ENCODE measurements at regions not wholly inside any gene's neighbourhood (a gene's known extent, or its start where the extent isn't known, plus 50 kb on each side); places are given as distances from the start of the nearest gene placed in this dataset.

- Histone ChIP-seq H3K9ac (no peak overlapping the region), H4K20me1 (ENCODE audit: insufficient read depth) (no peaks in the 10 kb centered on the region), H3K4me3 (no peak overlapping the region), H3K79me2 (ENCODE audit: insufficient read depth) (no peaks in the 10 kb centered on the region), H3K27me3 (replicated peaks; ENCODE audit: insufficient read depth) (no peaks in the 10 kb centered on the region), H3K9me3 (ENCODE audit: low read depth) (no peaks in the 10 kb centered on the region), H3K9me2 (ENCODE audit: insufficient read depth) (no peaks in the 10 kb centered on the region), H3K4me2 (ENCODE audit: unreplicated experiment) (no peak overlapping the region), H2AFZ (no peak overlapping the region), H3K36me3 (ENCODE audit: low read depth) (no peaks in the 10 kb centered on the region), H3F3A (ENCODE audit: insufficient read depth) (no peaks in the 10 kb centered on the region), H3K27ac (no peak overlapping the region), H3K4me1 (ENCODE audit: insufficient read depth) (no peaks in the 10 kb centered on the region)
- no peak for DNase-seq
- in situ Hi-C loops (cut with MboI): no loop called here
- 33 to 42% methylated on average over 4 of the region's 4 CpGs for WGBS, 2 experiments (ENCODE audit: low coverage in 1 of 2, low lambda C conversion rate in 2 of 2, missing lambda C conversion rate in 2 of 2)
- no peak for TF ChIP-seq EZH2phosphoT487 (IDR thresholded peaks at IDR 0.05; ENCODE audit: insufficient read depth, low read depth)
- no peak for TF ChIP-seq EZH2 (IDR thresholded peaks at IDR 0.05; ENCODE audit: insufficient read depth, poor library complexity, severe bottlenecking)
Measured at GRCh38 chr11:25327656-25328055, 830.8 kb downstream of the LUZP2 start.

GRCh38 chr11:25339281-25339680, 842.4 kb downstream of the LUZP2 start:
- Histone ChIP-seq H3K9me2 (ENCODE audit: insufficient read depth) (no peaks in the 10 kb centered on the region), H2AFZ (no peak overlapping the region), H3K79me2 (ENCODE audit: insufficient read depth) (no peaks in the 10 kb centered on the region), H3F3A (ENCODE audit: insufficient read depth) (no peaks in the 10 kb centered on the region), H3K4me2 (ENCODE audit: unreplicated experiment) (no peak overlapping the region), H3K36me3 (ENCODE audit: low read depth) (no peaks in the 10 kb centered on the region), H3K27me3 (replicated peaks; ENCODE audit: insufficient read depth) (no peaks in the 10 kb centered on the region), H3K4me1 (ENCODE audit: insufficient read depth) (no peaks in the 10 kb centered on the region), H3K9ac (no peak overlapping the region), H4K20me1 (ENCODE audit: insufficient read depth) (no peaks in the 10 kb centered on the region), H3K4me3 (no peak overlapping the region), H3K27ac (no peak overlapping the region), H3K9me3 (ENCODE audit: low read depth) (no peaks in the 10 kb centered on the region)
- 55 to 59% methylated on average over 4 of the region's 4 CpGs for WGBS, 2 experiments (ENCODE audit: low coverage in 1 of 2, low lambda C conversion rate in 2 of 2, missing lambda C conversion rate in 2 of 2)
- no peak for DNase-seq
- TF ChIP-seq EZH2phosphoT487 (IDR thresholded peaks at IDR 0.05; ENCODE audit: insufficient read depth, low read depth): no peak
- no peak for TF ChIP-seq EZH2 (IDR thresholded peaks at IDR 0.05; ENCODE audit: insufficient read depth, poor library complexity, severe bottlenecking)
- in situ Hi-C loops (cut with MboI): no loop called here

GRCh38 chr11:25349537-25349936, 852.7 kb downstream of the LUZP2 start:
- Histone ChIP-seq H3K79me2 (ENCODE audit: insufficient read depth) (no peaks in the 10 kb centered on the region), H3K36me3 (ENCODE audit: low read depth) (no peaks in the 10 kb centered on the region), H3K4me3 (no peak overlapping the region), H3K27ac (no peak overlapping the region), H3K9ac (no peak overlapping the region), H3K27me3 (replicated peaks; ENCODE audit: insufficient read depth) (no peaks in the 10 kb centered on the region), H3K9me2 (ENCODE audit: insufficient read depth) (no peaks in the 10 kb centered on the region), H4K20me1 (ENCODE audit: insufficient read depth) (no peaks in the 10 kb centered on the region), H3K9me3 (ENCODE audit: low read depth) (no peaks in the 10 kb centered on the region), H3K4me2 (ENCODE audit: unreplicated experiment) (no peak overlapping the region), H3F3A (ENCODE audit: insufficient read depth) (no peaks in the 10 kb centered on the region), H2AFZ (no peak overlapping the region), H3K4me1 (ENCODE audit: insufficient read depth) (no peaks in the 10 kb centered on the region)
- in situ Hi-C loops (cut with MboI): no loop called here
- no peak for TF ChIP-seq EZH2phosphoT487 (IDR thresholded peaks at IDR 0.05; ENCODE audit: insufficient read depth, low read depth)
- TF ChIP-seq EZH2 (IDR thresholded peaks at IDR 0.05; ENCODE audit: insufficient read depth, poor library complexity, severe bottlenecking): no peak
- DNase-seq: no peak
- 4 to 12% methylated on average over 1 of the region's 1 CpG for WGBS, 2 experiments (ENCODE audit: low coverage in 1 of 2, low lambda C conversion rate in 2 of 2, missing lambda C conversion rate in 2 of 2)

- Histone ChIP-seq H3K4me3 (no peak overlapping the region), H3K4me2 (ENCODE audit: unreplicated experiment) (no peak overlapping the region), H3F3A (ENCODE audit: insufficient read depth) (no peaks in the 10 kb centered on the region), H3K4me1 (ENCODE audit: insufficient read depth) (no peaks in the 10 kb centered on the region), H3K36me3 (ENCODE audit: low read depth) (no peaks in the 10 kb centered on the region), H3K9ac (no peak overlapping the region), H3K27ac (no peak overlapping the region), H3K27me3 (replicated peaks; ENCODE audit: insufficient read depth) (no peaks in the 10 kb centered on the region), H2AFZ (no peak overlapping the region), H4K20me1 (ENCODE audit: insufficient read depth) (no peaks in the 10 kb centered on the region), H3K79me2 (ENCODE audit: insufficient read depth) (no peaks in the 10 kb centered on the region), H3K9me3 (ENCODE audit: low read depth) (no peaks in the 10 kb centered on the region), H3K9me2 (ENCODE audit: insufficient read depth) (no peaks in the 10 kb centered on the region)
- in situ Hi-C loops (cut with MboI): no loop called here
- no peak for DNase-seq
- no peak for TF ChIP-seq EZH2 (IDR thresholded peaks at IDR 0.05; ENCODE audit: insufficient read depth, poor library complexity, severe bottlenecking)
- no peak for TF ChIP-seq EZH2phosphoT487 (IDR thresholded peaks at IDR 0.05; ENCODE audit: insufficient read depth, low read depth)
- 24 to 34% methylated on average over 9 of the region's 9 CpGs for WGBS, 2 experiments (ENCODE audit: low coverage in 1 of 2, low lambda C conversion rate in 2 of 2, missing lambda C conversion rate in 2 of 2)
Measured at GRCh38 chr11:25350899-25351803, 854.3 kb downstream of the LUZP2 start.

Data from GM23248 (cell line).